GM23248 (cell line): ENCODE measurements at regions not wholly inside any gene's neighbourhood (a gene's known extent, or its start where the extent isn't known, plus 50 kb on each side); places are given as distances from the start of the nearest gene placed in this dataset.

ENCODE experiments used
- DNase-seq: peaks from one replicate; pipeline ENCODE4 v3.0.0-alpha.2; 2015
- H2AFZ ChIP-seq: fragments of 200-600 bp; sonication (generic); 2 replicates; pipeline ENCODE4 v1.6.1; 2016; ENCODE audit warnings: antibody characterized with exemption
- H3F3A ChIP-seq: fragments of 200-600 bp; sonication (generic); 2 replicates; pipeline ENCODE4 v1.6.1; 2016; ENCODE audit warnings: mild to moderate bottlenecking, antibody characterized with exemption, mixed run types; ENCODE audit not compliant: insufficient read depth
- H3K27ac ChIP-seq: fragments of 200-600 bp; sonication (generic); 2 replicates; pipeline ENCODE4 v1.5.1; 2016; ENCODE audit warnings: mild to moderate bottlenecking
- H3K27me3 ChIP-seq: fragments of 200-600 bp; sonication (generic); replicated peaks from 2 replicates; pipeline ENCODE4 v1.6.1; 2016; ENCODE audit warnings: mild to moderate bottlenecking; ENCODE audit not compliant: insufficient read depth
- H3K36me3 ChIP-seq: fragments of 200-600 bp; sonication (generic); 2 replicates; pipeline ENCODE4 v1.6.1; 2016; ENCODE audit warnings: low read depth, mild to moderate bottlenecking
- H3K4me1 ChIP-seq: fragments of 200-600 bp; sonication (generic); 2 replicates; pipeline ENCODE4 v1.6.1; 2016; ENCODE audit warnings: mild to moderate bottlenecking; ENCODE audit not compliant: insufficient read depth
- H3K4me2 ChIP-seq: fragments of 200-600 bp; sonication (generic); one replicate; pipeline ENCODE4 v1.6.1; 2016; ENCODE audit warnings: mild to moderate bottlenecking; ENCODE audit not compliant: unreplicated experiment
- H3K4me3 ChIP-seq: fragments of 200-600 bp; sonication (generic); 2 replicates; pipeline ENCODE4 v1.5.1; 2016; ENCODE audit warnings: mild to moderate bottlenecking
- H3K79me2 ChIP-seq: fragments of 200-600 bp; sonication (generic); 2 replicates; pipeline ENCODE4 v1.6.1; 2016; ENCODE audit warnings: mild to moderate bottlenecking; ENCODE audit not compliant: insufficient read depth
- H3K9ac ChIP-seq: fragments of 200-600 bp; sonication (generic); 2 replicates; pipeline ENCODE4 v1.6.1; 2016; ENCODE audit warnings: mild to moderate bottlenecking
- H3K9me2 ChIP-seq: fragments of 200-600 bp; sonication (generic); 2 replicates; pipeline ENCODE4 v1.6.1; 2016; ENCODE audit warnings: mixed run types, mild to moderate bottlenecking, moderate library complexity; ENCODE audit not compliant: insufficient read depth
- H3K9me3 ChIP-seq: fragments of 200-600 bp; sonication (generic); one replicate; pipeline ENCODE4 v1.6.1; 2017; ENCODE audit warnings: low read depth
- H4K20me1 ChIP-seq: fragments of 200-600 bp; sonication (generic); 2 replicates; pipeline ENCODE4 v1.6.0; 2016; ENCODE audit not compliant: insufficient read depth
- EZH2 ChIP-seq: fragments of 200-600 bp; sonication (generic); IDR thresholded peaks from 2 replicates; pipeline ENCODE4 v1.6.1; 2018; ENCODE audit warnings: antibody characterized with exemption, mild to moderate bottlenecking; ENCODE audit not compliant: insufficient read depth, poor library complexity, severe bottlenecking
- EZH2phosphoT487 ChIP-seq: fragments of 200-600 bp; sonication (generic); IDR thresholded peaks from 2 replicates; pipeline ENCODE4 v1.6.1; 2018; ENCODE audit warnings: antibody characterized with exemption, moderate library complexity, mild to moderate bottlenecking, low read depth; ENCODE audit not compliant: insufficient read depth
- WGBS, 2 experiments: methylation state at CpG; one replicate each; pipeline ENCODE4 v1.1.6; 2015 to 2017; ENCODE audit warnings: low lambda C conversion rate in 2 of 2, low coverage in 1 of 2; ENCODE audit errors: missing lambda C conversion rate in 2 of 2; 5-methylcytosine and 5-hydroxymethylcytosine counted together
- in situ Hi-C: fragments of 300-500 bp; cut with MboI; formaldehyde crosslinking; loops from 2 replicates; pipeline ENCODE4 v1.15.0; 2020

GRCh38 chr10:64528294-64529002, 1007.2 kb downstream of the REEP3 start:
- no peaks in the 10 kb centered on the region for H4K20me1 ChIP-seq
- no peak for DNase-seq
- no peak overlapping the region for H3K9ac ChIP-seq
- no peak overlapping the region for H3K4me2 ChIP-seq
- H3K9me2 ChIP-seq: no peaks in the 10 kb centered on the region
- no peaks in the 10 kb centered on the region for H3K4me1 ChIP-seq
- in situ Hi-C loops: no loop called here
- H3K4me3 ChIP-seq: no peak overlapping the region
- no peak overlapping the region for H3K27ac ChIP-seq
- H3K36me3 ChIP-seq: no peaks in the 10 kb centered on the region
- no peak for TF ChIP-seq EZH2phosphoT487
- TF ChIP-seq EZH2: no peak
- no peaks in the 10 kb centered on the region for H3K27me3 ChIP-seq
- no peaks in the 10 kb centered on the region for H3K9me3 ChIP-seq
- H3F3A ChIP-seq: no peaks in the 10 kb centered on the region
- H3K79me2 ChIP-seq: no peaks in the 10 kb centered on the region
- WGBS, 2 experiments: 7 to 8% methylated on average over 7 of the region's 7 CpGs
- H2AFZ ChIP-seq: no peak overlapping the region

GRCh38 chr10:64529003-64529350, 1007.8 kb downstream of the REEP3 start:
- WGBS, 2 experiments: 0% methylated on average over 1 of the region's 1 CpG
- no peaks in the 10 kb centered on the region for H3K4me1 ChIP-seq

GRCh38 chr10:64534616-64535015, 1013.4 kb downstream of the REEP3 start:
- no peaks in the 10 kb centered on the region for H3K27me3 ChIP-seq
- H3K4me2 ChIP-seq: no peak overlapping the region
- no peak for DNase-seq
- no peak overlapping the region for H3K27ac ChIP-seq
- in situ Hi-C loops: no loop called here
- no peaks in the 10 kb centered on the region for H3K79me2 ChIP-seq
- no peaks in the 10 kb centered on the region for H3F3A ChIP-seq
- no peaks in the 10 kb centered on the region for H3K9me3 ChIP-seq
- 29 to 36% methylated on average over 2 of the region's 2 CpGs for WGBS, 2 experiments
- H3K9me2 ChIP-seq: no peaks in the 10 kb centered on the region
- no peak overlapping the region for H3K9ac ChIP-seq
- H3K4me3 ChIP-seq: no peak overlapping the region
- TF ChIP-seq EZH2phosphoT487: no peak
- no peak for TF ChIP-seq EZH2
- no peaks in the 10 kb centered on the region for H3K36me3 ChIP-seq
- no peaks in the 10 kb centered on the region for H4K20me1 ChIP-seq
- H3K4me1 ChIP-seq: no peaks in the 10 kb centered on the region
- H2AFZ ChIP-seq: no peak overlapping the region

More at GRCh38 chr10:64529003-64529350, 1007.8 kb downstream of the REEP3 start:
- Histone ChIP-seq H3K79me2 (no peaks in the 10 kb centered on the region), H3K4me3 (no peak overlapping the region), H2AFZ (no peak overlapping the region), H3K27me3 (no peaks in the 10 kb centered on the region), H4K20me1 (no peaks in the 10 kb centered on the region), H3K9me3 (no peaks in the 10 kb centered on the region), H3K36me3 (no peaks in the 10 kb centered on the region), H3K4me2 (no peak overlapping the region), H3F3A (no peaks in the 10 kb centered on the region), H3K9me2 (no peaks in the 10 kb centered on the region), H3K9ac (no peak overlapping the region), H3K27ac (no peak overlapping the region)
- TF ChIP-seq EZH2phosphoT487 (no peak), EZH2 (no peak)
- DNase-seq: no peak
- in situ Hi-C loops: no loop called here

- Histone ChIP-seq H3K79me2 (no peaks in the 10 kb centered on the region), H3K4me2 (no peak overlapping the region), H3K4me3 (no peak overlapping the region), H3K9ac (no peak overlapping the region), H3F3A (no peaks in the 10 kb centered on the region), H3K36me3 (no peaks in the 10 kb centered on the region), H3K27me3 (no peaks in the 10 kb centered on the region), H4K20me1 (no peaks in the 10 kb centered on the region), H3K9me3 (no peaks in the 10 kb centered on the region), H3K9me2 (no peaks in the 10 kb centered on the region), H3K27ac (no peak overlapping the region), H2AFZ (no peak overlapping the region), H3K4me1 (no peaks in the 10 kb centered on the region)
- no peak for DNase-seq
- WGBS, 2 experiments: 37% methylated on average over 9 of the region's 9 CpGs
- TF ChIP-seq EZH2phosphoT487 (no peak), EZH2 (no peak)
- in situ Hi-C loops: no loop called here
Observed at GRCh38 chr10:64535131-64535867, 1014.1 kb downstream of the REEP3 start.
